ENCODE measurements at regions not wholly inside any gene's neighbourhood (a gene's known extent, or its start where the extent isn't known, plus 50 kb on each side); places are given as distances from the start of the nearest gene placed in this dataset.
"Not testable (repeated sequence)": the region's sequence is repeated elsewhere in the genome, so short reads cannot be mapped to it uniquely, and the experiment has no call there.

DNA sequence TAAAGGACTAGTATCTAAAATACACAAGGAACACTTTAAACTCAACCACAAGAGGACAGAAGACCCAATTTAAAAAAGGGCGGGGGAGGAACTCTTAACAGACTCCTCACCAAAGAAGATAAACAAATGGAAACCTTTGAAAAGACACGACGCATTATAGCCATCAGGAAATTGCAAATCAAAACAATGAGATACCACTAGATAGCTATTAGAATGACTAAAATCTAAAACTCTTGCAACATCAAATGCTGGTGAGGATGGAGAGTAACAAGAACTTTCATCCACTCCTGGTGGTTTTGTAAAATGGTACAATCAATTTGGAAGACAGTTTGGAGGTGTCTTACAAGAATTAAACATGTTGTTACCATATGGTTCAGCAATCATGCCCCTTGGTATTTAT, 708.2 kb downstream of the BRINP3 start:
- Mint-ChIP-seq H3K4me3 (no peak overlapping the region), H3K4me1 (ENCODE audit: low read depth) (no peaks in the 10 kb centered on the region), H3K27me3 (ENCODE audit: low read depth) (no peaks in the 10 kb centered on the region), H3K9me3 (ENCODE audit: insufficient read depth) (peaks cover 8% of the 10 kb centered on the region), H3K36me3 (ENCODE audit: low read depth) (no peaks in the 10 kb centered on the region), H3K27ac (no peak overlapping the region)
- ATAC-seq: no peak
- ChIA-PET POLR2A (no interaction called here), CTCF (no interaction called here)
- DNase-seq: no peak

DNA sequence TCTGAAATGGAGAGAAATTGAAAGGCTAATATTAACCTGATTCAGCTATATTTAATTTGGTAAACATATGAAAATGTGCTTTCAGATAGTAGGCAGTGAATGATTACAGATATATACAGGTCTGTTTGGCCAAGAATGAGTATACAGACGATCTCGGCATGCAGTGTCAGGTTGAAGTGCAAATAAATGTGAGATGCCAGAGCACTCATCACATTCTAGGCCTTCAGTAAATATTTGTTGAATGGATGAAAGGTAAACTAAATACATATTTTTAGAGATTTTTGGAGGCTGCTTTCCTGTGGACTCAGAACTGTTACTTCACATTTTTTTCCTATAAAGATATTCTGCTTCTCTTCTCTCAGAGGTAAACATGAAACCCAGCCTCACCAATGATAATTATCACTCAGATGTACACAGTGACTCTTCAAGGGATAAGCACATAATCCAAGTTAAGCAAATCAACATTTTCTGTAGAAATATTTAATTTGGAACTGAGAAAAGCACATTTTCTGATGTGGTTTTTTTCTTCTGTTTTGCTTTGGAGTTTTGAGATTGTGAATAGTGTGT, 702.9 kb downstream of the BRINP3 start:
- no peaks in the 10 kb centered on the region for H3K27me3 Mint-ChIP-seq (ENCODE audit: low read depth)
- ATAC-seq (no peak), DNase-seq (no peak)
- POLR2A ChIA-PET: no interaction called here
- CTCF ChIA-PET: no interaction called here
- H3K4me1 Mint-ChIP-seq (ENCODE audit: low read depth): no peaks in the 10 kb centered on the region
- no peak overlapping the region for H3K4me3 Mint-ChIP-seq
- peaks cover 5% of the 10 kb centered on the region for H3K9me3 Mint-ChIP-seq (ENCODE audit: insufficient read depth)
- no peak overlapping the region for H3K27ac Mint-ChIP-seq
- H3K36me3 Mint-ChIP-seq (ENCODE audit: low read depth): no peaks in the 10 kb centered on the region

DNA sequence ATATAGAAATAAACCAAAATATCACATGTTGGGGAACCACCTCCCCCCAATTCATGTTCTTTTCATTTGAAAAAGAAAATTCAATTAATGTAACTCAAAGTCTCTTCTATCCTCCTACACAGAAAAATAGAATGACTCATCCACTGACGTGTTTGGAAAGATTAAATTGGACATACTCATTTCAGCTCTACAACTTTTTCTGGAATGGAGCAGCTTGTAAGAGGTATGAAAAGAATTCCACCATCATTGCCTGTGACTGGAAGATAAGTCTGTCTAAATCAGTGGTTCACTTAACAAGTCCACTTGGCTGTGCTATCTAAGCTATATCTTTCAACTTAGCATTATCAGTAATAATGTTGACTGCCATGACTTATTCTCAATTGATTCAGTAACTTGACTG, 702.3 kb downstream of the BRINP3 start:
- ATAC-seq (no peak), DNase-seq (no peak)
- Mint-ChIP-seq H3K9me3 (ENCODE audit: insufficient read depth) (peaks cover 5% of the 10 kb centered on the region), H3K4me1 (ENCODE audit: low read depth) (no peaks in the 10 kb centered on the region), H3K4me3 (no peak overlapping the region), H3K27ac (no peak overlapping the region), H3K36me3 (ENCODE audit: low read depth) (no peaks in the 10 kb centered on the region), H3K27me3 (ENCODE audit: low read depth) (no peaks in the 10 kb centered on the region)
- POLR2A ChIA-PET: no interaction called here
- CTCF ChIA-PET: no interaction called here

DNA sequence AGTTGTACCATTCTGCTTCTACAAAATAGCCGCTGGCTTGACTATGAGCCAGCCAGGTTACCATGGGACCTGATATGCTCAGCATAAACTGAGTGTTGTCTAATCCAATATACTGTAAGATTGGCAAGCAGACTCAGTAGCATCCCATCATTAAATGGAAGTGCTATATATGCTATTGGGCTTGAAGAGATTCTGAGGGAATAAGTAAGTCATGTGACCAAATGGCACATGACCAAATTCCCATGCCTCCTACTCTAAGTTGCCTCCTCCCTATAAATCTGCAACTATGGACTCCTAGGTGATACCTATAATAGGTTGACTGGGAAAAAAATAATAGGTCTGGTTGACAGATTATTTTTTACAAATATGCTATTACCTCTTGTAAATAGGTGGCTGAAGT, 698.6 kb downstream of the BRINP3 start:
- Mint-ChIP-seq H3K27ac (no peak overlapping the region), H3K4me3 (no peak overlapping the region), H3K4me1 (ENCODE audit: low read depth) (no peaks in the 10 kb centered on the region), H3K36me3 (ENCODE audit: low read depth) (no peaks in the 10 kb centered on the region), H3K27me3 (ENCODE audit: low read depth) (no peaks in the 10 kb centered on the region), H3K9me3 (ENCODE audit: insufficient read depth) (peaks cover 5% of the 10 kb centered on the region)
- ChIA-PET CTCF (no interaction called here), POLR2A (no interaction called here)
- DNase-seq (no peak), ATAC-seq (no peak)

DNA sequence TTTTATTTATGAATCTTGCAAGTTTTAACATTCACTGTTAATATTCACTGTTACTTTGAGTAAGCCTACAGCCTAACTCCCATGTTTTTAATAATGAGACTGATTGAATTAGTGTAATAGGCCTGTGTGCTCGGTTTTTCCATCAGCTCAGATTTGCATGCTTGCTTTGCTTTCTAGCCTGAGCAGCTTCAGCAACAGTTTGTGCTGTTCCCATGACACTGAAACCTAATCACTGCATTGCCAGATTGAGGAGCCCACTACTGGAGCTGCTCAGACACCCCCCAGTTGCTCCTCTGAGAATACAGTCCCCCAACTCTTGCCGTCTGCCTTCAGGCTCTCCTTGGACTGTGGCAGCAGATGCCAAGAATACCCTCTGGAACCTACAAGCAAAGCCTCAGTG, 695.4 kb downstream of the BRINP3 start:
- POLR2A ChIA-PET: no interaction called here
- Mint-ChIP-seq H3K9me3 (ENCODE audit: insufficient read depth) (peaks cover 3% of the 10 kb centered on the region), H3K27ac (no peak overlapping the region), H3K4me3 (no peak overlapping the region), H3K4me1 (ENCODE audit: low read depth) (no peaks in the 10 kb centered on the region), H3K36me3 (ENCODE audit: low read depth) (no peaks in the 10 kb centered on the region), H3K27me3 (ENCODE audit: low read depth) (no peaks in the 10 kb centered on the region)
- CTCF ChIA-PET: no interaction called here
- ATAC-seq: no peak
- no peak for DNase-seq

DNA sequence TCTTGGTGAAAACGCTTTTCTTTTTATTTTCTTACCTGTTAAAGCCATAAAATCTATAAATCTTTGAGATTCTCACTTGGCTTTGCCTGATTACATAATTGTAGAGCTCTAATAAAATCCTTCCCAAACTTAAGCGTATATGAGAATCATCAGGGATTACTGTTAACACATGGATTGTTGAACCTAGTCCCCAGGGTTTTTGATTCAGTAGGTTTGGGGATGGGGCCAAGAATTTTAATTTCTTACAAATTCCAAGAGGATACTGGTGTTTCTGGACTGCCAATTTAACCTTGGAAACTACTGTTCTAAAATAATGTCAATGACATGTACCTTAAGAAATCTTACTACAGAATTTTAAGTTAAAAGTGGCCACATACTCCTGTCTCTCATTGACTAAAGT, 694.2 kb downstream of the BRINP3 start:
- CTCF ChIA-PET: no interaction called here
- Mint-ChIP-seq H3K4me1 (ENCODE audit: low read depth) (no peaks in the 10 kb centered on the region), H3K4me3 (no peak overlapping the region), H3K27ac (no peak overlapping the region), H3K36me3 (ENCODE audit: low read depth) (no peaks in the 10 kb centered on the region), H3K27me3 (ENCODE audit: low read depth) (no peaks in the 10 kb centered on the region), H3K9me3 (ENCODE audit: insufficient read depth) (peaks cover 4% of the 10 kb centered on the region)
- ATAC-seq (no peak), DNase-seq (no peak)
- POLR2A ChIA-PET: no interaction called here

DNA sequence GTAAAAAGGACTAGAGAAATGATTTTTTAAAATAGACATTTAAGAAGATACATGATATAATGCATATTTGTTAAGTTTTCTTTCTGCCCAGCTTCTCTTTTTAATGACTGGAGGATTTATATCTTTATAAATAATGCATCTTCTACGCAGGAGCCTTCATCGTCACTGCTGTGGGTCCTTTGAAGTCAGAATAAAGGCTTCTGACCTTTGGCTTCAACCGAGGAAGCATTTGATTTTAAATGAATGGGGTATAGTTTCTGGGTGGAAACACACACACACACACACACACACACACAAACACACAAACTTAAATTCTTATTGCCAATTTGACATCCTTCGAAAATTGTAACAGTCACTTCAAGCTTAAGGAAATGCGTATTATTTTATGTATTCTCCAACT, 690.9 kb downstream of the BRINP3 start:
- ChIA-PET CTCF (no interaction called here), POLR2A (no interaction called here)
- peaks cover 13% of the 10 kb centered on the region for H3K9me3 Mint-ChIP-seq (ENCODE audit: insufficient read depth)
- no peak overlapping the region for H3K27ac Mint-ChIP-seq
- H3K36me3 Mint-ChIP-seq (ENCODE audit: low read depth): no peaks in the 10 kb centered on the region
- no peaks in the 10 kb centered on the region for H3K4me1 Mint-ChIP-seq (ENCODE audit: low read depth)
- H3K27me3 Mint-ChIP-seq (ENCODE audit: low read depth): no peaks in the 10 kb centered on the region
- DNase-seq (no peak), ATAC-seq (no peak)
- no peak overlapping the region for H3K4me3 Mint-ChIP-seq

DNA sequence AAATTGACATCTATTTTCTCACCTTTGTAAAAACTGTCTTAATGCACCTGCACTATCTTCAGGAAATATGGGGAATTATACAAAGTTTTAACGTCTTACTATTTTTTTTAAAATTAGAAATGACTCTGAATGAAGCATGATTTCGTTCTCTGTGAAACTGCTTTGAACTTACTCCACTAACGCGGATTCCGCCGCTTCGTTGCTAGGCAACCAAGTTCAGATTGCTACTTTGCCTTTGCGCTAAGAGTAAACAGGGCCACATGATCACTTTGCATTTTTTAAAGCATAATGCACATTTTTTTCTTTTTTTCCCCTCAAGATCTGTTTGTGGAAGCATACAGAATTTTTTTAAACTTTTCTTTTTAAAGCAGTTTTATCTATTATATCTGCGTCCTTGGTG, 690.5 kb downstream of the BRINP3 start:
- Mint-ChIP-seq H3K27ac (no peak overlapping the region), H3K9me3 (ENCODE audit: insufficient read depth) (peaks cover 13% of the 10 kb centered on the region), H3K27me3 (ENCODE audit: low read depth) (no peaks in the 10 kb centered on the region), H3K4me3 (no peak overlapping the region), H3K36me3 (ENCODE audit: low read depth) (no peaks in the 10 kb centered on the region), H3K4me1 (ENCODE audit: low read depth) (no peaks in the 10 kb centered on the region)
- no peak for DNase-seq
- no peak for ATAC-seq
- ChIA-PET POLR2A (no interaction called here), CTCF (no interaction called here)

DNA sequence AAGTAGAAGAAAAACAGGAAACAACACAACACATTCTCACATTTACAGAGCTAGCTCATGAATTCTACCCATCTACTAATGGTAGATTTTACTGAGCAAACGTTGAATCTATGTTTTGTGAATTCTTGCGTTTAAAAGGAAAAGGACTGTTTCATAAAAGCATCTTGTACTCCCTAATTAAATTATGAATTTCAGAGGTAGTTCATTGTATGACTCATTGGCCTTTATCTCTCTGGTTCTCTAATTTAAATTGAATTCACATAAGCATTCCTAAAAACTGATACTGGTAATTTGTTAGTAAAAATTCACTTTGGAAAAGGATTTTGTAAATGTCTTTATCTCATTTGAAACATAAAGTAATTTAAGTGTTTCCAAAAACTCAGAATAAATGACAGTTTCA, 687.3 kb downstream of the BRINP3 start:
- Mint-ChIP-seq H3K9me3 (ENCODE audit: insufficient read depth) (peaks cover 15% of the 10 kb centered on the region), H3K36me3 (ENCODE audit: low read depth) (no peaks in the 10 kb centered on the region), H3K27ac (no peak overlapping the region), H3K4me1 (ENCODE audit: low read depth) (no peaks in the 10 kb centered on the region), H3K27me3 (ENCODE audit: low read depth) (no peaks in the 10 kb centered on the region), H3K4me3 (no peak overlapping the region)
- ATAC-seq (no peak), DNase-seq (no peak)
- ChIA-PET CTCF (no interaction called here), POLR2A (no interaction called here)

DNA sequence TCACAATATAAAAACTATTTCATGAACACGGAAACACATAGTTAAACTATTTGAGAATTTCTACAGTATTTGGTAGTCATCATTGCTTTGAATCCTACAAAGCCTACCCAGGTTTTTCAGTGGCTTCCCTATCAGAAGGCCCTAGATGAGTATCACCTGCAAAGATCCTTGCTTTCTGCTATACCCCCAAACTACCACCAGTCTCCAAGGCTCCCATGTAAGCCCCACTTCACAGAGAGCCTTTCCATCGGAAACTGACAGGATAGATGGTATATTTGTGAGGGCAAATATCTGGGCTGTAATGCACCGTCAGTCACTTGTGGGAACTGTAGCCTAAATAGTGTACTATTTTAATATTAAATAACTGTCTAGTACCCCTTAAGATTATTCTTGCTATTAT, 674.3 kb downstream of the BRINP3 start:
- Mint-ChIP-seq H3K4me1 (ENCODE audit: low read depth) (no peaks in the 10 kb centered on the region), H3K4me3 (no peak overlapping the region), H3K27me3 (ENCODE audit: low read depth) (no peaks in the 10 kb centered on the region), H3K27ac (no peak overlapping the region), H3K9me3 (ENCODE audit: insufficient read depth) (peaks cover 21% of the 10 kb centered on the region), H3K36me3 (ENCODE audit: low read depth) (no peaks in the 10 kb centered on the region)
- ChIA-PET CTCF (no interaction called here), POLR2A (no interaction called here)
- no peak for DNase-seq
- no peak for ATAC-seq

DNA sequence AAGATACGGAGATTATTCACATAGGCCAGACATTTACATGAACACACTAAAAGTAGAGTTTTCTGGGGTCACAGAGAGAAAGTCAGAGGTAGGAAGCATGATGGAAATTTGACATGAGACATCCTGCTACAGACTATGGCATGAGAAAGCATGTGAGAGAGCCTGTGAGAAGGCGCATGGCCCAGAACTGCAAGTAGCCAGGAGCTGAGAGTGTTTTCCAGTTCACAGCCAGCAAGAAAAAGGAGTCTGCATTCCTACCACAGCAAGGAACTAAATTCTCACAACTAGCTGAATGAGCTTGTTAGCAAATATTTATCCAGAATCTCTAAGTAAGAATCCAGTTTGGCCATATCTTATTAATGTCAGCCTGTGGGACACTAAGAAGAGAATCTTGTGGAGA, 673.3 kb downstream of the BRINP3 start:
- ChIA-PET POLR2A (no interaction called here), CTCF (no interaction called here)
- H3K4me3 Mint-ChIP-seq: no peak overlapping the region
- DNase-seq (no peak), ATAC-seq (no peak)
- no peaks in the 10 kb centered on the region for H3K36me3 Mint-ChIP-seq (ENCODE audit: low read depth)
- H3K4me1 Mint-ChIP-seq (ENCODE audit: low read depth): no peaks in the 10 kb centered on the region
- peaks cover 21% of the 10 kb centered on the region for H3K9me3 Mint-ChIP-seq (ENCODE audit: insufficient read depth)
- H3K27ac Mint-ChIP-seq: no peak overlapping the region
- no peaks in the 10 kb centered on the region for H3K27me3 Mint-ChIP-seq (ENCODE audit: low read depth)

DNA sequence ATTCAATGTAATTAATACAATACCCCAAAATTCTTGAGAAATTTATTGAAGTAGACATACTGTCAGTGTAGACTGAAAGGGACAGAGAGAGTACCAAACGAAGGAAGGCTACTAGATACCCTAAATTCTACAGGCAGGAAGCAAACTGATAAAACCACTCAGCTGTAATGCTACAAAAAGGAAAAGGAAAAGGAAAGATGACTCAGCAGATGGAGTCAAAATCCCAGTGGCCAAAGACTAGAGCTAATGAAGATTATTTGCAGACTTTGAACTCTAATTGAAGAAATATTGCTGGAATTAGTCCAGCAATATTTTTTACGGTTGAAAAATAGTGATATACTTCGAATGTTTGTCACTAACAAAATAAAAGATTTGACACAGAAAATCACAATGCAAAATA, 671.9 kb downstream of the BRINP3 start:
- no peak for ATAC-seq
- ChIA-PET CTCF (no interaction called here), POLR2A (no interaction called here)
- no peak overlapping the region for H3K27ac Mint-ChIP-seq
- DNase-seq: no peak
- H3K4me3 Mint-ChIP-seq: no peak overlapping the region
- H3K36me3 Mint-ChIP-seq (ENCODE audit: low read depth): no peaks in the 10 kb centered on the region
- H3K27me3 Mint-ChIP-seq (ENCODE audit: low read depth): no peaks in the 10 kb centered on the region
- H3K9me3 Mint-ChIP-seq (ENCODE audit: insufficient read depth): peaks cover 12% of the 10 kb centered on the region
- no peaks in the 10 kb centered on the region for H3K4me1 Mint-ChIP-seq (ENCODE audit: low read depth)

DNA sequence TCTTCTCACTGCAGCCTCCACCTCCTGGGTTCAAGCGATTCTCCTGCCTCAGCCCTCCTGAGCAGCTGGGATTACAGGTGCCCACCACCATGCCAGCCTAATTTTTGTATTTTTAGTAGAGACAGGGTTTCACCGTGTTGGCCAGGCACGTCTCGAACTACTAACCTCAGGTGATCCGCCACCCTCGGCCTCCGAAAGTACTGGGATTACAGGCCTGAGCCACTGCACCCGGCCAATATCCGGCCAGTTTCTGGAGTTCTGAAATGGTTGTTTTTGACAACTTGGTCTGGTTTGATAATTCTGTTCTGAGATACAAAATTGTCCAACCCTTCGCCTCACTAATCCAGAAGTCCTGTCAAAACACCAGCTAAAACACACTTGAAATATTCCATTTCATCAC, 667.0 kb downstream of the BRINP3 start:
- H3K9me3 Mint-ChIP-seq (ENCODE audit: insufficient read depth): not testable (repeated sequence)

More for the DNA sequence above, 667.0 kb downstream of the BRINP3 start:
- POLR2A ChIA-PET; H3K27ac Mint-ChIP-seq; CTCF ChIA-PET; H3K27me3 Mint-ChIP-seq (ENCODE audit: low read depth); H3K4me3 Mint-ChIP-seq; DNase-seq; H3K4me1 Mint-ChIP-seq (ENCODE audit: low read depth); ATAC-seq; H3K36me3 Mint-ChIP-seq (ENCODE audit: low read depth): not testable (repeated sequence)
